GM12892 (cell line): ENCODE measurements at regions not wholly inside any gene's neighbourhood (a gene's known extent, or its start where the extent isn't known, plus 50 kb on each side); places are given as distances from the start of the nearest gene placed in this dataset.

ENCODE experiments used
- POLR2A ChIP-seq: IDR thresholded peaks from 2 replicates; pipeline ENCODE4 v1.6.1; 2011; ENCODE audit warnings: low read depth, low read length, control low read depth
- POLR2AphosphoS5 ChIP-seq: IDR thresholded peaks from 2 replicates; pipeline ENCODE4 v1.6.1; 2011; ENCODE audit warnings: low read depth, low read length, control low read depth
- TAF1 ChIP-seq: IDR thresholded peaks from 2 replicates; pipeline ENCODE4 v1.6.1; 2011; ENCODE audit warnings: low read depth, mild to moderate bottlenecking, control low read depth, low read length, borderline replicate concordance

DNA sequence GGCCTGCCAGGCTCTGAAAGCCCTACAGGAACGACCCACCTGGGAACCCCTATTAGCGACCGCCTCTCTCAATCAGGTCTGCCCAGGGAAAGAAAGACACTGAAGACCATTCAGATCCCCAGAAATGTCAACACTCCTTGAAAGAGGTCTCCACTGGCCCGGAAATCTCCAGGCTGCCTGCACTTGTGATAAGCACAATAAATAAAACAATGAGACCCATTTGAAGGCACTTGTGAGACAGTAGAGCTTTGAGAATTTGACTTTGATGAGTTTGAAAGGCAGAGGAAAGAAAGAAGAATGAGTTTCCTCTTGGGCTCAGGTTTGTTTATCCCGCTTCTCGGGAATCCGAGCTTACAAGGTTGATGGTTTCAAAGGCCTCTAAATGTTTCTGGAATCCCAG, 416.3 kb downstream of the BUD13 start:
- TF ChIP-seq POLR2AphosphoS5 (no peak), TAF1 (no peak), POLR2A (no peak)
